ENCODE measurements at regions not wholly inside any gene's neighbourhood (a gene's known extent, or its start where the extent isn't known, plus 50 kb on each side); places are given as distances from the start of the nearest gene placed in this dataset.

- H3K27me3 Mint-ChIP-seq (ENCODE audit: low read depth): no peaks in the 10 kb centered on the region
- ChIA-PET POLR2A (no interaction called here), CTCF (no interaction called here)
- no peak overlapping the region for H3K4me3 Mint-ChIP-seq
- no peaks in the 10 kb centered on the region for H3K36me3 Mint-ChIP-seq
- ATAC-seq (no peak), DNase-seq (ENCODE audit: low spot score) (no peak)
- H3K9me3 Mint-ChIP-seq: peaks cover 5% of the 10 kb centered on the region
- no peak for TF ChIP-seq PRDM15 (CRISPR knock-in tag; IDR thresholded peaks at IDR 0.05)
- TF ChIP-seq EMX1 (CRISPR knock-in tag; IDR thresholded peaks at IDR 0.05): no peak
- TF ChIP-seq JAZF1 (CRISPR knock-in tag; IDR thresholded peaks at IDR 0.05): no peak
- no peak for TF ChIP-seq ZNF512 (CRISPR knock-in tag; IDR thresholded peaks at IDR 0.05; ENCODE audit: borderline replicate concordance)
- TF ChIP-seq ZNF138 (CRISPR knock-in tag; conservative IDR thresholded peaks at IDR 0.05): no peak
- TF ChIP-seq HMGA2 (CRISPR knock-in tag; IDR thresholded peaks at IDR 0.05): no peak
- TF ChIP-seq ZBTB43 (CRISPR knock-in tag; IDR thresholded peaks at IDR 0.05): no peak
- TF ChIP-seq PREB (CRISPR knock-in tag; IDR thresholded peaks at IDR 0.05; ENCODE audit: borderline replicate concordance): no peak
- no peak for TF ChIP-seq E2F4 (CRISPR knock-in tag; IDR thresholded peaks at IDR 0.05; ENCODE audit: borderline replicate concordance, low read depth)
- no peak for TF ChIP-seq E2F1 (CRISPR knock-in tag; IDR thresholded peaks at IDR 0.05)
- TF ChIP-seq ZMAT4 (CRISPR knock-in tag; IDR thresholded peaks at IDR 0.05): no peak
- TF ChIP-seq GTF2I (CRISPR knock-in tag; conservative IDR thresholded peaks at IDR 0.05): no peak
- TF ChIP-seq SP1 (CRISPR knock-in tag; conservative IDR thresholded peaks at IDR 0.05): no peak
- TF ChIP-seq ZNF425 (CRISPR knock-in tag; conservative IDR thresholded peaks at IDR 0.05): no peak
- TF ChIP-seq ZNF232 (CRISPR knock-in tag; IDR thresholded peaks at IDR 0.05): no peak
- no peak for TF ChIP-seq ETV6 (CRISPR knock-in tag; IDR thresholded peaks at IDR 0.05)
- TF ChIP-seq E2F5 (CRISPR knock-in tag; IDR thresholded peaks at IDR 0.05): no peak
- no peak for TF ChIP-seq SMAD3 (CRISPR knock-in tag; IDR thresholded peaks at IDR 0.05; ENCODE audit: borderline replicate concordance)
- TF ChIP-seq ZNF396 (CRISPR knock-in tag; IDR thresholded peaks at IDR 0.05; ENCODE audit: borderline replicate concordance): no peak
- TF ChIP-seq NR2C2 (CRISPR knock-in tag; IDR thresholded peaks at IDR 0.05): no peak
- H3K27ac Mint-ChIP-seq: no peak overlapping the region
- H3K4me1 Mint-ChIP-seq: no peaks in the 10 kb centered on the region
These were observed 135.7 kb upstream of the COX7C start for GRCh38 chr5:86482008-86482407.
